ENCODE measurements at regions not wholly inside any gene's neighbourhood (a gene's known extent, or its start where the extent isn't known, plus 50 kb on each side); places are given as distances from the start of the nearest gene placed in this dataset.

GRCh38 chr4:96833831-96834230 lies 993.9 kb downstream of the PDHA2 start:
- ChIA-PET CTCF (no interaction called here), POLR2A (interaction anchor here (0.6 kb wide), 1 partner anchor 439 kb away, joined by 4 read pairs; no protein-coding TSS in a partner anchor)
- H3K4me1 ChIP-seq (ENCODE audit: control insufficient read depth, insufficient read depth, low read length) = no peaks in the 10 kb centered on the region
- H3K27ac ChIP-seq (ENCODE audit: low read length) = no peak overlapping the region
- intact Hi-C loops (cut with micrococcal nuclease; ENCODE audit: unreplicated experiment) (no loop called here), in situ Hi-C loops (cut with HindIII; ENCODE audit: low pct_unique_long_range_greater_than_20kb, low sequenced_read_pairs) (no loop called here)
- TF ChIP-seq POLR2AphosphoS5 (IDR thresholded peaks at IDR 0.05; ENCODE audit: low read depth, low read length) (no peak), REST (IDR thresholded peaks at IDR 0.05; ENCODE audit: insufficient read depth in 1 of 2, low read depth in 2 of 2, low read length in 1 of 2) (no peak), SIN3A (IDR thresholded peaks at IDR 0.05; ENCODE audit: borderline replicate concordance, insufficient read depth, low read depth, low read length) (no peak), TCF7L2 (IDR thresholded peaks at IDR 0.05; ENCODE audit: low read depth, low read length) (no peak), CTCF (IDR thresholded peaks at IDR 0.05) (no peak)
- no peaks in the 10 kb centered on the region for H3K27me3 ChIP-seq (ENCODE audit: control insufficient read depth, insufficient read depth, low read length)
- BruUV-seq (replicated peaks) = no TSS peak
- DNase-seq (ENCODE audit: low read depth, low spot score) = no peak
- no peak for ATAC-seq
- no peaks in the 10 kb centered on the region for H3K9me3 ChIP-seq (ENCODE audit: control insufficient read depth, insufficient read depth, low read depth, low read length)
- no peak overlapping the region for H3K4me3 ChIP-seq (ENCODE audit: low read depth in 2 of 2, low read length in 2 of 2)
- no peaks in the 10 kb centered on the region for H3K36me3 ChIP-seq (ENCODE audit: control insufficient read depth, insufficient read depth, low read length)

GRCh38 chr4:96835991-96836390 lies 996.1 kb downstream of the PDHA2 start:
- TF ChIP-seq CTCF (IDR thresholded peaks at IDR 0.05) = no peak
- TF ChIP-seq TCF7L2 (IDR thresholded peaks at IDR 0.05; ENCODE audit: low read depth, low read length) = no peak
- no peak for TF ChIP-seq POLR2AphosphoS5 (IDR thresholded peaks at IDR 0.05; ENCODE audit: low read depth, low read length)
- TF ChIP-seq SIN3A (IDR thresholded peaks at IDR 0.05; ENCODE audit: borderline replicate concordance, insufficient read depth, low read depth, low read length) = no peak
- no peak for TF ChIP-seq REST (IDR thresholded peaks at IDR 0.05; ENCODE audit: insufficient read depth in 1 of 2, low read depth in 2 of 2, low read length in 1 of 2)
- no peaks in the 10 kb centered on the region for H3K4me1 ChIP-seq (ENCODE audit: control insufficient read depth, insufficient read depth, low read length)
- H3K4me3 ChIP-seq (ENCODE audit: low read depth in 2 of 2, low read length in 2 of 2) = no peak overlapping the region
- no TSS peak for BruUV-seq (replicated peaks)
- DNase-seq (ENCODE audit: low read depth, low spot score) = no peak
- no peaks in the 10 kb centered on the region for H3K27me3 ChIP-seq (ENCODE audit: control insufficient read depth, insufficient read depth, low read length)
- no peak for ATAC-seq
- no peak overlapping the region for H3K27ac ChIP-seq (ENCODE audit: low read length)
- intact Hi-C loops (cut with micrococcal nuclease; ENCODE audit: unreplicated experiment) = no loop called here
- POLR2A ChIA-PET = no interaction called here
- no peaks in the 10 kb centered on the region for H3K9me3 ChIP-seq (ENCODE audit: control insufficient read depth, insufficient read depth, low read depth, low read length)
- no peaks in the 10 kb centered on the region for H3K36me3 ChIP-seq (ENCODE audit: control insufficient read depth, insufficient read depth, low read length)
- CTCF ChIA-PET = no interaction called here
- in situ Hi-C loops (cut with HindIII; ENCODE audit: low pct_unique_long_range_greater_than_20kb, low sequenced_read_pairs) = no loop called here

Data from Panc1 (cell line).